Stimulated activated CD4-positive, alpha-beta T cell treated with anti-CD3 and anti-CD28 coated beads, Interleukin-4, amount 100 ng/mL, for 4 hours (primary cell): ENCODE measurements at regions not wholly inside any gene's neighbourhood (a gene's known extent, or its start where the extent isn't known, plus 50 kb on each side); places are given as distances from the start of the nearest gene placed in this dataset.
"Not testable (repeated sequence)": the region's sequence is repeated elsewhere in the genome, so short reads cannot be mapped to it uniquely, and the experiment has no call there.

Experiments used
- DNase-seq, 2 experiments: peaks; one replicate each; pipeline ENCODE4 v3.0.0-alpha.2; 2020

- DNase-seq: no peak
Measured at GRCh38 chr13:88736026-88736425, 1064.9 kb downstream of the SLITRK5 start.

- no peak for DNase-seq
Measured at GRCh38 chr13:88739195-88739594, 1068.0 kb downstream of the SLITRK5 start.

DNA sequence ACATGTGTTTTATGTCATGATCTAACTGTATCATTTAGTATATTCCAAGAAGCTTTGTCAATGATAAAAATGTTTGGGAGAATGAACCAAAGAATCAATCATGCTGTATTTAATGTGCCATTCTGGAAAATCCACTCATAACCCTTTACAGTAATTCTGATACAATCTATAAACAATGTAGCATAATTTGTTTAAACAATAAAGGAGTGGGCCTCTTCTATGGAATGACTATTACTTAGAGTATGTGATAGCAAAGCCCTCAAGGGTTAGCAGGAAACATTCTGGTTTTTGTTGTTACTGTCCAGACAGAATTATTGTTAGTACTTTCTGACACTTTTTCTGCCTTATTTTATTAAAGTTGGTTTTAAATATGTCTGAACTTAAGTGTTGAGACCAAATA is 1073.1 kb downstream of the SLITRK5 start:
- no peak for DNase-seq

GRCh38 chr13:88745011-88745410 is 1073.8 kb downstream of the SLITRK5 start:
- no peak for DNase-seq

DNA sequence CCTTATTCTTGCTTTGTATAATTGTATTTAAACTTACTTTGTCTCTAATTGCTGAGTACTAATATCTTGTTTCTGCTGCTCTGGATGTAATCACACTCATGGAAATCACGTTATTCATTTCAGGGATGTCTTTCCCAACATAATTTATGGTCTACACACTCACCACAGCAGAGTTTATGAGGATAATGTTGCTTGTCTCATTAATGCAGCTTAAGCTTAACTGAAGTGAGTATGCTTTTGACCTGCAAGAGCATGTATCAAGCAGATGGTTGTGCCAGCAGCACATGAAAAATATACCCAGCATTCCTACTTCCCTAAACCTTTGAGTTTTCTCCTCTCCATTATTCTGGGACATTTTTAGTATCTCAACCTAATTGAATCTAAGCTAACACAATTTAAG is 1080.9 kb downstream of the SLITRK5 start:
- DNase-seq: no peak

DNA sequence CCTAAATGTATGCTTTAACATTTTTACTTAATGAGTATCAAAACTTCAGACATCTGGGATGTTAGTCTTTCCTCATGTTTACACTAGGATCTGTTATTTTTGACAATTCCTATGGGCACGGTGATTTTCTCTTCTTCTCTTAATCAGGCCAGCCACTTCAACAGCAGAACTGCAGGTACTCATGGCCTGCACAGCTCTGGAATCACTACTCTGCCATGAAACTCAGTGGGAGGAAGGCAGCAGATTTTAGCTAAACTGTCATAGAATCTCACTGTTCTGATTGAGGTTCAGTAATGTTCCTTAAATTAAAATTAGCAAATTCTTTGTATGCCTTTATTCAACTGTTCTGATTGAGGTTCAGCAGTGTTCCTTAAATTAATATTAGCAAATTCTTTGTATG is 1083.0 kb downstream of the SLITRK5 start:
- no peak for DNase-seq

DNA sequence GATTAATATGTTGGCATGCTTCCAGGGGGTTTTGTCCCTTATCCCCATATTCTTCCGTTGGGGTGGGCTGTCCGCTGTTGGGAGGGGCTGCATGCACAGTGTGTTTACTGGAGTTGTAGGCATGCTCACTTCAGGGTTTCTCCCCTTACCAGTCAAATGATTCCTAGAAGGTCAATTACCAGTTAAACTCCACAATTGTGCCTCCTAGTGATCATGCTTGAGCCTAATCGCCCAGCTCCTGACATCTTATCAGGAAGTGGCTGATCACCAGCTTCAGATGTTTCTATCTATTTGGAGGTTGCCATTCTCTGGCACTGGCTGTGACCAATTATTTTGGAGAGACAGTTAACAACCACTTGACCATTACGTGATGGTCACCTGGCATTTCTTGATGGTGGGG is 1090.0 kb downstream of the SLITRK5 start:
- no peak for DNase-seq

- no peak for DNase-seq
Measured at GRCh38 chr13:88764103-88764502, 1092.9 kb downstream of the SLITRK5 start.

- no peak for DNase-seq
Measured at GRCh38 chr13:88800505-88800904, 1129.3 kb downstream of the SLITRK5 start.

DNA sequence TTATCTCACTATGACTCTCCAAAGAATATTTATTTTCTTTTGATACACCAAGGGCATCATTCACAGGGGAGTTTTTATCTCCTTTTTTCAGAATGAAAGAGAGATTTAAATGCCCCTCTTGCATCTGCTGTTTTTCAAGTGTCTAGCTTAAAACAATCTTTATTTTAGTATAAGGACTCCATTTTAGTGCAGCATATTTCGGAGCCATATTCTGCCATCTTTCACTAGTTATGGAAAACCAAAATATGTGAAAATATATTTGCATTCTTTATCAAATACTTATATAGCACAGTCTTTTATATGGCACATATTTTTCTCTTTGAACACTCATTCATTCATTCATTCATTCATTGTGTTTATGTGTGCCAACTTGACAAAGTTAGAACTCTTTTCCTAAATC is 1130.2 kb downstream of the SLITRK5 start:
- DNase-seq: no peak

DNA sequence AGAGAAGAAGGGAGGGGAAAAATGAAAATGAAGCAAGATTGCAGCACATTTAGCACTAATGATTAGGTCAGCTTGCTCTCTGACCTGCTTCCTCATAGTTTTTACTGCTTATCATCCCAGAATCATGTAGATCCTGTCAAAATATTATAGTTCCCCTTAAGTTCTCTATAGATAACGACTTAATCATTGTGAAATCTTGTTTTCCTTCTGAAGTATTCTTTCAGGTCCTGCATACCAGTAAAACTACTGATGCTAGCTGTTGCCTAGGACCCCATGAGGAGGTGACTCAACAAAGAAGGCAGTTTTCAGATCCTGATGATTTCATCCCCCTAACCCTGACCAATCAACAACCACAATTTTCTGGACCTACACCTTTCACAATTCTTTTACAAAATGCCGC is 1131.7 kb downstream of the SLITRK5 start:
- DNase-seq: no peak

DNA sequence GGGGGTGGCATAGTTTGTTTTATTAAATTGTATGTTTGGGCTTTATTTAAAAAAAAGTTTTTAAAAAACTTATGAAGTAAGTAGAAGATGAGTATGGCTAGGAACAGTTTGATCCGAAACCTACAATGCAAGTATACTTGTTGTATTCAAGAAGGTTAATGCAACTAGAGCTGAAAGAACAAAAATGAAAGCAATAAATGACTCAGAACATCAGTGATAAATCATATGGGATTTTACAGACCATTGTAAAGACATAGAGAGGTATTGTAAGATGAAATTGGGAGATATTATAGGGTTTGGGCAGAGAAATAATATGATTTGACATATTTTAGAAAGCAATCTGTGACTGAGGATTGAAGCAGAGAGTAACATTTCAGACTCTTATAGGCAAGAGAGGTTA is 1135.3 kb downstream of the SLITRK5 start:
- no peak for DNase-seq

DNA sequence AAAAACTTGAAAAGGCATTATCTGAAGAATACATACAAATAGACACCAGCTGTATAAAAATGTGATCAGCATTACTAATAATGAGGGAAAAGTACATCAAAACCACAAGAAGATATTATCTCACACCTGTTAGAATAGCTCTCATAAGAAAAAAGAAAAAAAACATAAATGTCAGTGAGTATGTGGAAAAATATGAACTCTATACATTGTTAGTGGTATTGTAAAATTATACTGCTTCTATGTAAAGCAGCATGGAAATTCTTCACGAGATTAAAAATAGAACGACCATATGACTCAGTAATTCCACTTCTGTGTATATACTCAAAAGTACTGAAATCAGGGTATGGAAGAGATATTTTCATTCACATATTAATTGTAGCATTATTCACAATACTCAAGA is 1146.4 kb downstream of the SLITRK5 start:
- DNase-seq: no peak

GRCh38 chr13:88823114-88823513 is 1151.9 kb downstream of the SLITRK5 start:
- no peak for DNase-seq

DNA sequence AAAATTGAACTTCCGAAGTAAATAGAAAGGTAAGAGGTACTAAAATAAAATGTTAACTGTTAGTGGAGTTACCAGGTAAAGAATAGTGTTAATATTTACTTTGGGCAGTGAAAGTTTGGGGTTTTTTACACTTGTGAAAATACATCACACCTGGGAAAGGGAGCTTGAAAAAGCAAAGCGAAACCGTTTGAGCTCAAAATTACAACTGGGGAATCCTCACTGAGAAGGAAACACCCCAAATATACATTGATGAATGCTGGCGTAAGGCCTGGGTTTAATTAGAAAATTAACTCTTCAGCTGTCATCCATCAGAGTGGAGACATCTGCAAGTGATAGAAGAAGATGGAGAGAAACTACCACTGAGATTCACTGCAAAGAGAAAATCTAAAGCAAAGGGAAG is 1153.0 kb downstream of the SLITRK5 start:
- DNase-seq: no peak

GRCh38 chr13:88840085-88840484 is 1168.9 kb downstream of the SLITRK5 start:
- DNase-seq: no peak

GRCh38 chr13:88852293-88852692 is 1181.1 kb downstream of the SLITRK5 start:
- not testable (repeated sequence) for DNase-seq

DNA sequence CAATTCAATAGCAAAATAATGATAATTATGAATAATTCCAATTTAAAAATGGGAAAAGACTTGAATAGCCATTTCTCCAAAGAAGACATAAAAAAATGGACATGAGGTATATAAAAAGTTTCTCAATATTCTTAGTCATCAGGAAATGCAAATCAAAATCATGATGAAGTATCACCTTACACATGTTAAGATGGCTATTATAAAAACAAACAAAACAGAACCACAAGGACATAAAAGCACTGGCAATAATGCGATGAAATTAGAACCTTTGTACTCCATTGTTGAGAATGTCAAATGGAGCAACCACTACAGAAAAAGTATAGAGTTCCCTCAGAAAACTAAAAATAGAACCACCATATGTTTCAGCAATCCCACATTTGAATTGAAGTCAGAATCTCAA is 1186.1 kb downstream of the SLITRK5 start:
- no peak for DNase-seq

- no peak for DNase-seq
Measured at GRCh38 chr13:88862095-88862620, 1191.0 kb downstream of the SLITRK5 start.

DNA sequence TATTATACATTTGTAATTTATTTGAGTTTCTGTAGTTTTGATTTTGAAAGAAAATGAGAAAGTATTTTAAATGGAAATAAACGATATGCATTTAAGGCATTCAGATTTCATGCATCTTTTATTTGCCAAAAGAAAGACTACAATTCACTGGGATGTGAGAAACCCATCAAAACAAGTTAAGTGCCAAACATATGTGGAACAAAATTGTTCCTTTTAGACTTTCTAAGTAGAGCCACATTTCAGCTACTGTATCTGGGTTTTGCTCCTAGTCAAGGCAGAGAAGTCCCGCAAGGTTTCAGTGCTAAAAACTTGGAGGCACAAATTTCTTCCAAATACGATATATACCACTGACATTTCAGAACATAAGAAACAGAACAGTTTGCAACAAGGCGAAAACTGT is 1191.9 kb downstream of the SLITRK5 start:
- no peak for DNase-seq

GRCh38 chr13:88866195-88866594 is 1195.0 kb downstream of the SLITRK5 start:
- DNase-seq: no peak

DNA sequence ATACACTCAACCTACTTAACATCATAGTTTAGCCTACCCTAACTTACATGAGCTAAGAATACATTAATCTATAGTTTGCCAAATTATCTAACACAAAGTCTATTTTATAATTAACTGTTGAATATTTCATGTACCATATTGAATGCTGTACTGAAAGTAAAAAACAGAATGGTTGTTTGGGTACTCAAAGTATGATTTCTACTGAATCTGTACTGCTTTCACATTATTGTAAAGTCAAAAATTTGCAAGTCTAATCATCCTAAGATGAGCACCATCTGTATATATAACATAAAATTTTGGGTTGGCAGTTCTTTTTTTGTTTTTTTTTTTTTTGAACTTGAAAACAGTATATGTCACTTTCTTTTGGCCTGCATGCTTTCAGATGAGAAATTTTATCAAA is 1212.6 kb downstream of the SLITRK5 start:
- DNase-seq: no peak

DNA sequence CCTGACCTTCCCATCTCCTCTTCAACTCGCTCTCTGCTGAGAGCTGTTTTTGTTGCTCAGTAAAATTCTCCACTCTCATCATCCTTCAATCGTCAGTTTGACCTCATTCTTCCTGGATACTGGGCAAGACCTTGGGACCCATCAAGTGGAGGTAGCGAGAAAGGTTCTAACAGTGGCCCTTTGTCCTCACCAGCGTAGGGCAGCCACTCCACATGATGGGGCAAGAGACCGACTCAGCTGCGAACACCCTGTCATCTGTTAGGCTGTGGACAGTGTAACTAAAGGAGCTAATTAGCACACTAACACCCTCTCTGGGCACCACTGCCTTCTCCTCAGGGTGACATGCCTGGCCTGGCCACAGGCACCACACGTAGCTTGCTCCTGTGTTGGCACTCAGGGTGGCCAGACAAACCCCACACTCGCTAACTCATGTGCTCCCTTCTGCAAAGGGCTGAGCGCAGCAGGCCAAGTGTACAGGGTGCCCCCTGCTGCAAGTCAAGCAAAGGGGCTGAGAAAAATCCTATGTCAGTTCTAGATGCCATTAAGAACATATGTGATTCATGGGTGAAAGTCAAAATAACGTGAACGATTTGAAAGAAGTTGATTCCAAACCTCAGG is 1216.0 kb downstream of the SLITRK5 start:
- DNase-seq: no peak

- no peak for DNase-seq
Measured at GRCh38 chr13:88895261-88895941, 1224.2 kb downstream of the SLITRK5 start.

GRCh38 chr13:88896466-88896865 is 1225.3 kb downstream of the SLITRK5 start:
- DNase-seq: no peak
